AG20443 (cell line): ENCODE measurements at regions not wholly inside any gene's neighbourhood (a gene's known extent, or its start where the extent isn't known, plus 50 kb on each side); places are given as distances from the start of the nearest gene placed in this dataset.

ENCODE experiments used
- DNase-seq: peaks from one replicate; pipeline ENCODE4 v3.0.0; 2012; ENCODE audit warnings: low spot score, mixed read lengths

GRCh38 chr2:183214680-183215079 lies 90.4 kb downstream of the NUP35 start:
- no peak for DNase-seq

- DNase-seq = no peak
These were observed 91.7 kb downstream of the NUP35 start for GRCh38 chr2:183215917-183216316.

- no peak for DNase-seq
These were observed 95.6 kb downstream of the NUP35 start for GRCh38 chr2:183219888-183220287.

- DNase-seq = no peak
These were observed 98.5 kb downstream of the NUP35 start for GRCh38 chr2:183222751-183223150.

GRCh38 chr2:183224948-183225347 lies 100.7 kb downstream of the NUP35 start:
- DNase-seq = peak; percentile 6

GRCh38 chr2:183227176-183227575 lies 102.9 kb downstream of the NUP35 start:
- no peak for DNase-seq

- DNase-seq = no peak
These were observed 105.1 kb downstream of the NUP35 start for GRCh38 chr2:183229386-183229785.

GRCh38 chr2:183232161-183232865 lies 108.1 kb downstream of the NUP35 start:
- DNase-seq = no peak

- DNase-seq = no peak
These were observed 118.7 kb downstream of the NUP35 start for GRCh38 chr2:183242937-183243336.

GRCh38 chr2:183243758-183244157 lies 119.5 kb downstream of the NUP35 start:
- no peak for DNase-seq

- DNase-seq = no peak
These were observed 120.1 kb downstream of the NUP35 start for GRCh38 chr2:183244300-183244844.

GRCh38 chr2:183248866-183249567 lies 124.8 kb downstream of the NUP35 start:
- DNase-seq = peak; percentile 19

- no peak for DNase-seq
These were observed 125.8 kb downstream of the NUP35 start for GRCh38 chr2:183250061-183250460.

- no peak for DNase-seq
These were observed 126.2 kb downstream of the NUP35 start for GRCh38 chr2:183250472-183250871.

GRCh38 chr2:183253441-183254130 lies 129.3 kb downstream of the NUP35 start:
- DNase-seq = no peak

GRCh38 chr2:183255411-183255810 lies 131.2 kb downstream of the NUP35 start:
- no peak for DNase-seq

GRCh38 chr2:183259921-183260320 lies 135.7 kb downstream of the NUP35 start:
- no peak for DNase-seq

GRCh38 chr2:183260527-183260926 lies 136.3 kb downstream of the NUP35 start:
- DNase-seq = no peak

- DNase-seq = no peak
These were observed 140.8 kb downstream of the NUP35 start for GRCh38 chr2:183264890-183265535.

GRCh38 chr2:183267148-183267827 lies 143.0 kb downstream of the NUP35 start:
- DNase-seq = no peak

GRCh38 chr2:183269956-183270355 lies 145.7 kb downstream of the NUP35 start:
- no peak for DNase-seq

- DNase-seq = no peak
These were observed 159.0 kb downstream of the NUP35 start for GRCh38 chr2:183283209-183283608.
